SK-N-SH (cell line): ENCODE measurements at regions not wholly inside any gene's neighbourhood (a gene's known extent, or its start where the extent isn't known, plus 50 kb on each side); places are given as distances from the start of the nearest gene placed in this dataset.

Experiments used
- CTCF ChIA-PET: fragments of 300-600, 350-600 bp; formaldehyde crosslinking; extraction: SDS; loops from one replicate; lab custom pipeline; 2021; lab: Yijun Ruan, JAX
- POLR2A ChIA-PET: fragments of 350-600 bp; sonication (Branson Sonifier 250); formaldehyde crosslinking; extraction: SDS; loops from one replicate; lab custom pipeline; 2020; ENCODE audit warnings: antibody characterized with exemption, inconsistent platforms; lab: Yijun Ruan, JAX
- DNase-seq: peaks from one replicate; pipeline ENCODE4 v3.0.0; 2012
- H2AFZ ChIP-seq: fragments of 200-600 bp; sonication (generic); 2 replicates; pipeline ENCODE4 v1.8.1; 2016; ENCODE audit warnings: antibody characterized with exemption, mild to moderate bottlenecking, low read depth
- H3F3A ChIP-seq: fragments of 200-600 bp; sonication (generic); replicated peaks from 2 replicates; pipeline ENCODE3; 2016; ENCODE audit warnings: antibody characterized with exemption, mild to moderate bottlenecking; ENCODE audit not compliant: insufficient read depth
- H3K27ac ChIP-seq, 2 experiments: fragments of 200-500 bp in 1 of 2; fragments of 200-600 bp in 1 of 2; sonication (Bioruptor generic) in 1 of 2; sonication (generic), shearing (Covaris generic) in 1 of 2; 2 replicates each; pipeline versions ENCODE4 v1.5.1 to v1.6.1; 2014 to 2016; ENCODE audit warnings: low read depth in 2 of 2, inconsistent platforms in 1 of 2, low read length in 1 of 2, mild to moderate bottlenecking in 1 of 2, mixed read lengths in 1 of 2
- H3K27me3 ChIP-seq: fragments of 200-600 bp; sonication (generic), shearing (Covaris generic); 2 replicates; pipeline ENCODE4 v1.6.1; 2016; ENCODE audit warnings: mixed run types; ENCODE audit not compliant: insufficient read depth
- H3K36me3 ChIP-seq, 2 experiments: fragments of 200-500 bp in 1 of 2; fragments of 200-600 bp in 1 of 2; sonication (Bioruptor generic) in 1 of 2; sonication (generic) in 1 of 2; replicated peaks in 1 of 2; 2 replicates each; pipeline versions ENCODE3 to v1.5.1; 2014 to 2016; ENCODE audit warnings: low read length in 1 of 2, mild to moderate bottlenecking in 1 of 2; ENCODE audit not compliant: insufficient read depth in 2 of 2, control insufficient read depth in 1 of 2
- H3K4me1 ChIP-seq, 2 experiments: fragments of 200-500 bp in 1 of 2; fragments of 200-600 bp in 1 of 2; sonication (Bioruptor generic) in 1 of 2; sonication (generic), shearing (Covaris generic) in 1 of 2; 2 replicates each; pipeline versions ENCODE4 v1.5.1 to v1.6.1; 2014 to 2016; ENCODE audit warnings: low read depth in 1 of 2, low read length in 1 of 2, mixed run types in 1 of 2; ENCODE audit not compliant: insufficient read depth in 2 of 2, control insufficient read depth in 1 of 2
- H3K4me2 ChIP-seq: fragments of 200-600 bp; sonication (generic), shearing (Covaris generic); 2 replicates; pipeline ENCODE4 v1.6.1; 2017; ENCODE audit warnings: mixed run types
- H3K4me3 ChIP-seq, 2 experiments: fragments of 200-500 bp in 1 of 2; fragments of 200-600 bp in 1 of 2; sonication (Bioruptor generic) in 1 of 2; sonication (generic), shearing (Covaris generic) in 1 of 2; 2 replicates each; pipeline versions ENCODE4 v1.5.1 to v1.8.1; 2014 to 2016; ENCODE audit warnings: low read depth in 2 of 2, inconsistent platforms in 1 of 2, low read length in 1 of 2, mild to moderate bottlenecking in 1 of 2, mixed read lengths in 1 of 2, moderate library complexity in 1 of 2
- H3K79me2 ChIP-seq: fragments of 200-600 bp; sonication (generic); 2 replicates; pipeline ENCODE4 v1.8.1; 2017; ENCODE audit warnings: mild to moderate bottlenecking; ENCODE audit not compliant: insufficient read depth
- H3K9ac ChIP-seq: fragments of 200-600 bp; sonication (generic); 2 replicates; pipeline ENCODE4 v1.6.1; 2017; ENCODE audit warnings: mixed run types
- H3K9me2 ChIP-seq: fragments of 200-600 bp; sonication (generic); 2 replicates; pipeline ENCODE4 v1.6.1; 2017; ENCODE audit warnings: mixed run types
- H3K9me3 ChIP-seq: fragments of 200-600 bp; sonication (generic); 2 replicates; pipeline ENCODE4 v1.6.1; 2017; ENCODE audit warnings: mixed run types, mild to moderate bottlenecking, moderate library complexity
- H4K20me1 ChIP-seq: fragments of 200-600 bp; sonication (generic); 2 replicates; pipeline ENCODE4 v1.6.1; 2017; ENCODE audit warnings: mild to moderate bottlenecking, mixed run types; ENCODE audit not compliant: insufficient read depth
- ELF1 ChIP-seq: IDR thresholded peaks from 2 replicates; pipeline ENCODE4 v1.4.0; 2012
- EP300 ChIP-seq, 2 experiments: IDR thresholded peaks; 2 replicates each; pipeline versions ENCODE4 v1.4.0 to v1.6.1; 2012; ENCODE audit warnings: borderline replicate concordance in 1 of 2, low read depth in 1 of 2, low read length in 1 of 2
- FOSL2 ChIP-seq: IDR thresholded peaks from 2 replicates; pipeline ENCODE4 v1.4.0; 2012; ENCODE audit warnings: low read depth, mild to moderate bottlenecking, moderate library complexity, borderline replicate concordance
- FOXM1 ChIP-seq: IDR thresholded peaks from 2 replicates; pipeline ENCODE4 v1.4.0; 2012; ENCODE audit warnings: low read depth, mild to moderate bottlenecking
- GABPA ChIP-seq: IDR thresholded peaks from 2 replicates; pipeline ENCODE4 v1.4.0; 2012; ENCODE audit warnings: low read depth, mild to moderate bottlenecking
- JUND ChIP-seq: IDR thresholded peaks from 2 replicates; pipeline ENCODE4 v1.4.0; 2012
- MEF2A ChIP-seq: IDR thresholded peaks from 2 replicates; pipeline ENCODE4 v1.4.0; 2012; ENCODE audit warnings: low read depth, borderline replicate concordance
- MXI1 ChIP-seq: IDR thresholded peaks from 2 replicates; pipeline ENCODE4 v1.6.1; 2012; ENCODE audit warnings: mild to moderate bottlenecking, low read depth, low read length, improper control_type of control experiment
- NFIC ChIP-seq: IDR thresholded peaks from 2 replicates; pipeline ENCODE4 v1.4.0; 2012; ENCODE audit warnings: borderline replicate concordance
- POLR2AphosphoS5 ChIP-seq: IDR thresholded peaks from 2 replicates; pipeline ENCODE4 v1.6.1; 2012; ENCODE audit warnings: low read depth, low read length
- RAD21 ChIP-seq: IDR thresholded peaks from 2 replicates; pipeline ENCODE4 v1.6.1; 2012; ENCODE audit warnings: mild to moderate bottlenecking, low read length
- RFX5 ChIP-seq: IDR thresholded peaks from 2 replicates; pipeline ENCODE4 v1.6.1; 2012; ENCODE audit warnings: mild to moderate bottlenecking, improper control_type of control experiment, low read length
- SIN3A ChIP-seq: IDR thresholded peaks from 2 replicates; pipeline ENCODE4 v1.6.1; 2012; ENCODE audit warnings: low read depth, mild to moderate bottlenecking, low read length, moderate library complexity, borderline replicate concordance
- TAF1 ChIP-seq: IDR thresholded peaks from 2 replicates; pipeline ENCODE4 v1.6.1; 2012; ENCODE audit warnings: low read depth, mild to moderate bottlenecking, low read length, moderate library complexity, borderline replicate concordance
- TEAD4 ChIP-seq: IDR thresholded peaks from 2 replicates; pipeline ENCODE4 v1.4.0; 2012; ENCODE audit warnings: mild to moderate bottlenecking, borderline replicate concordance; ENCODE audit not compliant: insufficient read depth
- YY1 ChIP-seq: IDR thresholded peaks from 2 replicates; pipeline ENCODE4 v1.4.0; 2012; ENCODE audit warnings: low read depth, mild to moderate bottlenecking
- WGBS: methylation state at CpG from one replicate; pipeline ENCODE4 v1.1.6; 2017; ENCODE audit warnings: low lambda C conversion rate; 5-methylcytosine and 5-hydroxymethylcytosine counted together
- TF ChIP-seq, protein P1 (sequence below): IDR thresholded peaks from 2 replicates; pipeline ENCODE4 v1.4.0; 2012; ENCODE audit warnings: low read depth, borderline replicate concordance
- TF ChIP-seq, protein P2 (sequence below): IDR thresholded peaks from 2 replicates; pipeline ENCODE4 v1.4.0; 2012; ENCODE audit warnings: low read depth
- TF ChIP-seq, protein P3 (sequence below): IDR thresholded peaks from 2 replicates; pipeline ENCODE4 v1.6.1; 2012; ENCODE audit warnings: mild to moderate bottlenecking, low read depth, low read length, moderate library complexity
- TF ChIP-seq, protein P4 (sequence below): fragments of 150-350 bp; IDR thresholded peaks from 2 replicates; pipeline ENCODE4 v1.6.1; 2017; ENCODE audit warnings: antibody characterized with exemption, low read length, low read depth, borderline replicate concordance

DNA sequence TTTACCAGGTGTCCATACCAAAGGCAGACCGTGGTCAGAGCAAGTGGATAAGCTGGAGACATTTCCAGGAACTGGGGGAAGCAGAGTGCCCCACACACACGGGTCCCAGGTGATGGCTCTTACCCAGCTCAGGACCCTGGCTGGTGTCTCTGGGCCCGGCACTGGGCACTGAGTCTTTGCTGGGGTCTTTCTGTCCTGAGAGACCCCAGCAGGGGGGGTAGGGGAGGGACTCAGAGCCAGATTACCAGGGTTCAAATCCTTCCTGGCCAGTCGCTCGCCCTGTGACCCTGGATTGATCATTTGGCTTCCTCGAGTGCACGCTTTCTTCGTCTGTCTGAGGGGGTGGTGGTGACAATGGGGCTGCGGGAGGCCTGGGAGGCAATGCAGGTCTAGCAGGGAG lies 95.7 kb downstream of the PLXNA1 start:
- H3K27me3 ChIP-seq = no peaks in the 10 kb centered on the region
- no peak overlapping the region for H3K4me3 ChIP-seq
- no peaks in the 10 kb centered on the region for H3K9me2 ChIP-seq
- no peaks in the 10 kb centered on the region for H4K20me1 ChIP-seq
- CTCF ChIA-PET = no interaction called here
- peaks cover 4% of the 10 kb centered on the region for H3F3A ChIP-seq
- DNase-seq = no peak
- no peaks in the 10 kb centered on the region for H3K79me2 ChIP-seq
- H3K9ac ChIP-seq = no peak overlapping the region
- no peaks in the 10 kb centered on the region for H3K36me3 ChIP-seq
- no peak overlapping the region for H3K27ac ChIP-seq
- POLR2A ChIA-PET = no interaction called here
- H3K9me3 ChIP-seq = no peaks in the 10 kb centered on the region
- TF ChIP-seq EP300 (IDR thresholded peaks at IDR 0.05; ENCODE audit: borderline replicate concordance in 1 of 2, low read depth in 1 of 2, low read length in 1 of 2) (no peak), TEAD4 (no peak)
- TF ChIP-seq, protein P1, sequence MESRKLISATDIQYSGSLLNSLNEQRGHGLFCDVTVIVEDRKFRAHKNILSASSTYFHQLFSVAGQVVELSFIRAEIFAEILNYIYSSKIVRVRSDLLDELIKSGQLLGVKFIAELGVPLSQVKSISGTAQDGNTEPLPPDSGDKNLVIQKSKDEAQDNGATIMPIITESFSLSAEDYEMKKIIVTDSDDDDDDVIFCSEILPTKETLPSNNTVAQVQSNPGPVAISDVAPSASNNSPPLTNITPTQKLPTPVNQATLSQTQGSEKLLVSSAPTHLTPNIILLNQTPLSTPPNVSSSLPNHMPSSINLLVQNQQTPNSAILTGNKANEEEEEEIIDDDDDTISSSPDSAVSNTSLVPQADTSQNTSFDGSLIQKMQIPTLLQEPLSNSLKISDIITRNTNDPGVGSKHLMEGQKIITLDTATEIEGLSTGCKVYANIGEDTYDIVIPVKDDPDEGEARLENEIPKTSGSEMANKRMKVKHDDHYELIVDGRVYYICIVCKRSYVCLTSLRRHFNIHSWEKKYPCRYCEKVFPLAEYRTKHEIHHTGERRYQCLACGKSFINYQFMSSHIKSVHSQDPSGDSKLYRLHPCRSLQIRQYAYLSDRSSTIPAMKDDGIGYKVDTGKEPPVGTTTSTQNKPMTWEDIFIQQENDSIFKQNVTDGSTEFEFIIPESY = no peak
- TF ChIP-seq, protein P2, sequence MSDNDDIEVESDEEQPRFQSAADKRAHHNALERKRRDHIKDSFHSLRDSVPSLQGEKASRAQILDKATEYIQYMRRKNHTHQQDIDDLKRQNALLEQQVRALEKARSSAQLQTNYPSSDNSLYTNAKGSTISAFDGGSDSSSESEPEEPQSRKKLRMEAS = no peak
- no peak overlapping the region for H2AFZ ChIP-seq
- WGBS = 78% methylated on average over 6 of the region's 9 CpGs
- peaks cover 0 to 28% of the 10 kb centered on the region in 2 experiments; a peak in 2 of 4 replicates for H3K4me1 ChIP-seq
- H3K4me2 ChIP-seq = no peak overlapping the region

DNA sequence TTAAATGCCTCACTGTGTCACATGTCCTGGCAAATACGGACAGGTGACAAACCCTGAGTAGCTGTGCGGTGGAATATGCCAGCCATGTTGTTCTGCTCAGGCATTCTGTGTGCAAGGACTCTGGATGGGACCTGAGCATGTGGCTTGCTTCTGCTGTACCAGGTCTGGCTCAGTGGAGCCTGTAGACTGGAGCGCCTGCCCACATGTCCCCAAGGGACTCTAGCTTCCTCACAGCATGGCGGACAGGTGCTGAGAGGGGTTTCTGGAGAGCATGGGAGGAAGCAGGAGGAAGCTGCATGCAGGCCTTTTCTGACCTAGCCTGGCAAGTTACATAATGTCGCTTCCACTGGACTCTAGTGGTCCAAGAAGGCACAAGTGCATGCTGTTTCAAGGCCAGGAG lies 96.3 kb downstream of the PLXNA1 start:
- Histone ChIP-seq H3F3A (peaks cover under 1% of the 10 kb centered on the region), H3K9ac (no peak overlapping the region), H4K20me1 (no peaks in the 10 kb centered on the region), H2AFZ (no peak overlapping the region), H3K4me2 (no peak overlapping the region), H3K9me2 (no peaks in the 10 kb centered on the region), H3K4me1 (peaks cover 0 to 22% of the 10 kb centered on the region in 2 experiments; a peak in 1 of 4 replicates), H3K79me2 (no peaks in the 10 kb centered on the region)
- ChIA-PET CTCF (no interaction called here), POLR2A (no interaction called here)
- DNase-seq = no peak
- TF ChIP-seq, protein P3, sequence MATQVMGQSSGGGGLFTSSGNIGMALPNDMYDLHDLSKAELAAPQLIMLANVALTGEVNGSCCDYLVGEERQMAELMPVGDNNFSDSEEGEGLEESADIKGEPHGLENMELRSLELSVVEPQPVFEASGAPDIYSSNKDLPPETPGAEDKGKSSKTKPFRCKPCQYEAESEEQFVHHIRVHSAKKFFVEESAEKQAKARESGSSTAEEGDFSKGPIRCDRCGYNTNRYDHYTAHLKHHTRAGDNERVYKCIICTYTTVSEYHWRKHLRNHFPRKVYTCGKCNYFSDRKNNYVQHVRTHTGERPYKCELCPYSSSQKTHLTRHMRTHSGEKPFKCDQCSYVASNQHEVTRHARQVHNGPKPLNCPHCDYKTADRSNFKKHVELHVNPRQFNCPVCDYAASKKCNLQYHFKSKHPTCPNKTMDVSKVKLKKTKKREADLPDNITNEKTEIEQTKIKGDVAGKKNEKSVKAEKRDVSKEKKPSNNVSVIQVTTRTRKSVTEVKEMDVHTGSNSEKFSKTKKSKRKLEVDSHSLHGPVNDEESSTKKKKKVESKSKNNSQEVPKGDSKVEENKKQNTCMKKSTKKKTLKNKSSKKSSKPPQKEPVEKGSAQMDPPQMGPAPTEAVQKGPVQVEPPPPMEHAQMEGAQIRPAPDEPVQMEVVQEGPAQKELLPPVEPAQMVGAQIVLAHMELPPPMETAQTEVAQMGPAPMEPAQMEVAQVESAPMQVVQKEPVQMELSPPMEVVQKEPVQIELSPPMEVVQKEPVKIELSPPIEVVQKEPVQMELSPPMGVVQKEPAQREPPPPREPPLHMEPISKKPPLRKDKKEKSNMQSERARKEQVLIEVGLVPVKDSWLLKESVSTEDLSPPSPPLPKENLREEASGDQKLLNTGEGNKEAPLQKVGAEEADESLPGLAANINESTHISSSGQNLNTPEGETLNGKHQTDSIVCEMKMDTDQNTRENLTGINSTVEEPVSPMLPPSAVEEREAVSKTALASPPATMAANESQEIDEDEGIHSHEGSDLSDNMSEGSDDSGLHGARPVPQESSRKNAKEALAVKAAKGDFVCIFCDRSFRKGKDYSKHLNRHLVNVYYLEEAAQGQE = no peak
- no peak for TF ChIP-seq FOSL2
- no peak for TF ChIP-seq ELF1
- TF ChIP-seq POLR2AphosphoS5 = no peak
- no peak for TF ChIP-seq TAF1
- TF ChIP-seq, protein P2 = no peak
- TF ChIP-seq YY1 = no peak
- no peak for TF ChIP-seq MXI1
- no peak for TF ChIP-seq JUND
- no peak for TF ChIP-seq RFX5
- TF ChIP-seq NFIC = no peak
- TF ChIP-seq RAD21 = no peak
- TF ChIP-seq MEF2A = no peak
- TF ChIP-seq SIN3A = no peak
- TF ChIP-seq, protein P4, sequence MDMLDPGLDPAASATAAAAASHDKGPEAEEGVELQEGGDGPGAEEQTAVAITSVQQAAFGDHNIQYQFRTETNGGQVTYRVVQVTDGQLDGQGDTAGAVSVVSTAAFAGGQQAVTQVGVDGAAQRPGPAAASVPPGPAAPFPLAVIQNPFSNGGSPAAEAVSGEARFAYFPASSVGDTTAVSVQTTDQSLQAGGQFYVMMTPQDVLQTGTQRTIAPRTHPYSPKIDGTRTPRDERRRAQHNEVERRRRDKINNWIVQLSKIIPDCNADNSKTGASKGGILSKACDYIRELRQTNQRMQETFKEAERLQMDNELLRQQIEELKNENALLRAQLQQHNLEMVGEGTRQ = no peak
- TF ChIP-seq GABPA = no peak
- no peak for TF ChIP-seq TEAD4
- no peak for TF ChIP-seq FOXM1
- TF ChIP-seq, all 33 proteins: peak for 0
- 88% methylated on average over 5 of the region's 5 CpGs for WGBS
- Histone ChIP-seq H3K9me3 (no peaks in the 10 kb centered on the region), H3K36me3 (no peaks in the 10 kb centered on the region), H3K27me3 (no peaks in the 10 kb centered on the region), H3K4me3 (no peak overlapping the region), H3K27ac (no peak overlapping the region)
